GM18909 (cell line): ENCODE measurements at regions not wholly inside any gene's neighbourhood (a gene's known extent, or its start where the extent isn't known, plus 50 kb on each side); places are given as distances from the start of the nearest gene placed in this dataset.
"Not testable (repeated sequence)": the region's sequence is repeated elsewhere in the genome, so short reads cannot be mapped to it uniquely, and the experiment has no call there.

Experiments
- ATAC-seq: cut with Tn5 transposase; IDR thresholded peaks from one replicate; pipeline ENCODE4 v1.9.1; 2021; ENCODE audit warnings: mild to moderate bottlenecking; ENCODE audit not compliant: unreplicated experiment, poor library complexity

DNA sequence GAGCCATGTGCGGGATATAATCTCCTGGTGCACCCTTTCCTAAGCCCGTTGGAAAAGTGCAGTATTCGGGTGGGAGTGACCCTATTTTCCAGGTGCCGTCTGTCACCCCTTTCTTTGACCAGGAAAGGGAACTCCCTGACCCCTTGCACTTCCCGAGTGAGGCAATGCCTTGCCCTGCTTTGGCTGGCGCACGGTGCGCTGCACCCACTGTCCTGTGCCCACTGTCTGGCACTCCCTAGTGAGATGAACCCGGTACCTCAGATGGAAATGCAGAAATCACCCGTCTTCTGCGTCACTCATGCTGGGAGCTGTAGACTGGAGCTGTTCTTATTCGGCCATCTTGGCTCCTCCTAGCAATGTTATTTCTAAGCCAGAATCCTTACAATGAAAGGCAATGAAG, 121.1 kb downstream of the TAF11L14 start:
- not testable (repeated sequence) for ATAC-seq

GRCh38 chr5:17761326-17761725, 127.1 kb downstream of the TAF11L14 start:
- no peak for ATAC-seq

GRCh38 chr5:17763301-17763700, 129.0 kb downstream of the TAF11L14 start:
- no peak for ATAC-seq

GRCh38 chr5:17766031-17766430, 131.8 kb downstream of the TAF11L14 start:
- ATAC-seq, result no peak

DNA sequence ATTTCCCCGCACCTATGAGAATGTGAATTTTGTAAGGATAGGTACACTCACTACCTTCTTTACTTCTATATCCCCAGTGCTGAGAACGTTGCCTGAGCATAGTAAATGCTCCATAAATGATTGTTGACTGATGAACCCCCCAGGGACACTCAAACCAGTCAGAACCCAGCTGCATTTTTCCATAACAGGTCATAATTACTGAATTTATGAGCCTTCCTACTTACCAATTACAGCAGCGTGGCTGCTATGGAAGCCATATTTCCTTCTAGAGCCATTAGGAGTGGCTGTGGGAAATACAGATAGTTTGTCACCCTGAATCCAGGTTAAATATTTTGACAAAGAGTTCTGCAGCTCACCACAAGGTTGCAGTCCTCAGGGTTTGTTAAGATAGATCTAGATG, 135.0 kb downstream of the TAF11L14 start:
- no peak for ATAC-seq

GRCh38 chr5:17772232-17772631, 138.0 kb downstream of the TAF11L14 start:
- ATAC-seq, result no peak

GRCh38 chr5:17785774-17786173, 151.5 kb downstream of the TAF11L14 start:
- no peak for ATAC-seq

DNA sequence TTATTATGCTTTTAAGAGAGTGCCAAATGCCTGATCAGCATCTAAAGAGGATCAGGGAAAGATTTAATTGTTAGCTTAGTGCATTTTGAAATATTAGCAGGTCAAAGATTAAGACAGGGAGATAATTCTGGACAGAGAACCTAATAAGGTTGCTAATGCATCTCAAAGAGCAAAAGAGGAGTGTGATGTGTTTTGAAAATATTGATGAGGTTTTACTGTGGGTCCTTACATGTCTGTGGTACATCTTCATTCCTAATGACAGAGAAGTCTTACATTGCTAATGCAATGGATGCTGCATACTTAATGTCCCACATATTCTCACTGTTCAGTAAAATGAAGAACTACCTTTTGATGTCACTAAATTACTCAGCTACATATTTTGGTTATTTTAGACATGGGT, 154.1 kb downstream of the TAF11L14 start:
- ATAC-seq, result no peak

DNA sequence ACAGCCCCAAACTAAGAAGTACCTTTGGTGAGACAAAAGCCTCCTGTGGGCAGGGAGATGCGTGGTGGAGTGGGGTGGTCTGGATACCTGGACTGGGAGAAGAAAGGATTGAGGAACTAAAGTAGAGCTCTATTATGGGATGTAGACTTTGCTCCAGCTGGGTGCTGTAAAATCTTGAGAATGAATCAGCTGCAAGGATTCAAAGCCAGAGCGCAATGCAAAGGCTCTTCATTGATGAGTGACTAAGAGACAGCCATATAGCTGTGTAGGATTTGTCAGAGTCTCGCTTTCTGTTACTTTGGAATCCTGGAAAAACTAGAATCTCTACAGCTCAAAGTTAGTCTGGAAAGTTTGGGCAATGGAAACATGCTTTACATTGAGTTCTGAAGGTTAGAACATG, 159.9 kb downstream of the TAF11L14 start:
- no peak for ATAC-seq

DNA sequence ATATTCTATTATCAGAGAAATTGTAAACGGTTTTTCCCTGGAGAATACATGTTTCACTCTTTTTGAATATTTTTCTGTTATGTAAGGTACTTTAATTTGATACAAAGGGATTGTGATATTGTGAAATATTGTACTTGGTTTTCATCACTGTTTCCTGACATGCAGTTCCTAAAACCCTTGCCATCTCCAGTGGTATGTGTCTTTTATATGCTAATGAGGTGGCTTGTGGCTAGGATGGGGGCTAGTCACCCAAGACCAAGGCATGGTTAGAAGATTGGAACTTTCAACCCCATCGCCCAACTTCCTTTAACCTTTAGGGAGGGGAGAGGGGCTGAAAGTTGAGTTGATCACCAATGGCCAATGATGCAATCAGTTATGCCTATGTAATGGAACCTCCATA, 160.6 kb downstream of the TAF11L14 start:
- ATAC-seq, result no peak

- no peak for ATAC-seq
These were observed 161.9 kb downstream of the TAF11L14 start for GRCh38 chr5:17796142-17796541.

GRCh38 chr5:17796757-17797396, 162.6 kb downstream of the TAF11L14 start:
- ATAC-seq, result no peak

DNA sequence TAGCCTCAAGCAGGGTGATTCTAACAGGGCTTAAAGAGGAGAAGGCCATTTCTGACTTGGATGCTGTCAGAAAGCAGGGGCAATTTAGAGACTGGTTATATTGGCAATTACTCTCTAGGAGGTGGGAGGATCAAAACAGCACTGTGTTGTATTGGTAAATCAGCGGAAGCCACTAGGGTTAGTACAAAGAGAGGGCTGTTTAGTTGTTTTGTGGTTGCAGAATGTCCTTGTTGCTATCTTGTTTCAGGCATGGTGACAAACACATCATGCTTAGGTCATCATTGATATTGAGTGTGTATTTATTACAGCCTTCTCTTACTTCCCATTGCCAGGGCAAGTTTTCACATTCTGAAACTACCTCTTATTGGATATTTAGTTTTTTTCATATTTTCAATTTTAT, 165.3 kb downstream of the TAF11L14 start:
- ATAC-seq, result no peak

- ATAC-seq, result no peak
These were observed 167.3 kb downstream of the TAF11L14 start for GRCh38 chr5:17801595-17801994.

DNA sequence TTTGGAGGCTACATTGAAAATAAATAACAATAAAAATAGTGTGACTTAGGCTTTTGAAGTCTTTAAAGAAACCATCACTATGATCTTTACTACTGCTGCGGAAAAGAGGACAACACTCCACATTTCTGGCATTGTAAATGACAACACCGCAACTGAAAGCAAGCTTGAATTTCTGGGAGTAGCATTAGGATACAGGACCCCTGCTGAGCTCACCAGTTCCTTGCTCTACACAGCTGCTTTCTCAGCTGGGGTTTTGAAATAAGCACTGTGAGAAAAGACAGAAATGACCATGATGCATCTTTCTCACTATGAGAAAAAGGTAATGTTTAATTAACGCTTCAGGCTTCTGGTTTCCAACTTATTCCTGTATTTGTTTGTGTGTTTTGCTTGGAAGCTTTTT, 168.0 kb downstream of the TAF11L14 start:
- ATAC-seq, result no peak

DNA sequence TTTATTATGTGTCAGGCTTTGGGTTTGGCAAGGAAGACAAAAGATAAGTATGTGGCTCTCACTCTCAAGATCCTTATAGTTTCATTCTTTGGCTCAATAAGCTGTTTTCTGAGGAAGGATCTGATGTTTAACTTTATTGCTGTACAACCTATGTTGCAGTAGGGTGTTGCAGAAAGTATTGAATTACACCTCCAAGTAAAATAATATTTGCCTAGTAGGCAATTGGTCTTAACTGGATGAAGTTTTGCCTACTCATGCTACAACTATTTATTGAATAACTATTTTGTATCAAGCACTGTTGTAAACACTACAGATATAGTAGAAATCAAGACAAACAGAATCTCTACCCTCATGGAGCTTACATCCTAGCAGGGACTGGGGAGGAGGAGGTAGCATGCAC, 169.7 kb downstream of the TAF11L14 start:
- no peak for ATAC-seq

DNA sequence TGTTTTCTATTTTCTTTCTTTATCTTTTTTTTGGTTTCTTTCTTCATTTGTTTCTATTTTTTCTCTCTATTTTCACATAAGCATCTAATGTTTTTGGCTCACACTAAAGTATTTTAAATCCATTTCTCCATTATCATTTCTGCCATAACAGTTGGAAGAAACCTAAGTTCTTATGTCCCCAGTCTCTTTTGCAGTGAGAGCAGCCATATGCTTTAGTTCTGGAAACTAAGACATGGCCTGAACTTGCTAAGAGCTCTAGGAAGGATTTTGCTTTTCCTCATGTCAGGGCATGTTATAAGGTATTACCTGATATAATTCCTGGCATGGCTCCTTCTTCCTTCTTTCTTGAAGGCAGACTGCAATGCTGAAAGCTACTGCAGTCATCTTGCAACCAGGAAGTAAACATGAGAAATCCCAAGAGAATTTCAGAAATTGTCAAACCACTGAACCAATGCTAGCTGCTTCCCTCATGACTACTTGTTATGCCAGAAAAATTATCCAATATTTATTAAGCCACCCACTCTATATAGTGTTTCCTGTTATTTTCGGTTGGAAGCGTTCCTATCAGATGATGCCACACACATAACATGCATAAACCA, 171.1 kb downstream of the TAF11L14 start:
- no peak for ATAC-seq

GRCh38 chr5:17806818-17807468, 172.7 kb downstream of the TAF11L14 start:
- no peak for ATAC-seq

GRCh38 chr5:17808566-17808965, 174.3 kb downstream of the TAF11L14 start:
- no peak for ATAC-seq

GRCh38 chr5:17810734-17811133, 176.5 kb downstream of the TAF11L14 start:
- no peak for ATAC-seq

DNA sequence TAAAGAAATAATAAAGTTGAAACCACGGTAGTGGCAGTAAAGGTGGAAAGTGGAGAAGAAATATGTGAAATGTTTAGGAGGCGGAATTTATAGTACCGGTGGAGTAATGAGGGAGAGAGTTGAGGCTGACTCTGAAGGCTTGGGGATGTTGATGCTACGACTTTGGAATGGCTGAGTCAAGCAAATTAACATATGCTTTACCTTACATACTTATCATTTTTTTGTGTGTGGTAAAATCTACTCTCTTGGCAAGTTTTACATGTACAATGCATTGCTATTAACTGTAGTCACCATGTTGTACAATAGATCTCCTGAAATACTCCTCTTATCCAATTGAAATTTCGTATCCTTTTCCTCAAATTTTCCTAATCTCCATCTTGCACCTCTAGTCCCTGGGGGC, 179.0 kb downstream of the TAF11L14 start:
- no peak for ATAC-seq

GRCh38 chr5:17816505-17816904, 182.2 kb downstream of the TAF11L14 start:
- ATAC-seq, result no peak
